ENCODE measurements at regions not wholly inside any gene's neighbourhood (a gene's known extent, or its start where the extent isn't known, plus 50 kb on each side); places are given as distances from the start of the nearest gene placed in this dataset.

DNA sequence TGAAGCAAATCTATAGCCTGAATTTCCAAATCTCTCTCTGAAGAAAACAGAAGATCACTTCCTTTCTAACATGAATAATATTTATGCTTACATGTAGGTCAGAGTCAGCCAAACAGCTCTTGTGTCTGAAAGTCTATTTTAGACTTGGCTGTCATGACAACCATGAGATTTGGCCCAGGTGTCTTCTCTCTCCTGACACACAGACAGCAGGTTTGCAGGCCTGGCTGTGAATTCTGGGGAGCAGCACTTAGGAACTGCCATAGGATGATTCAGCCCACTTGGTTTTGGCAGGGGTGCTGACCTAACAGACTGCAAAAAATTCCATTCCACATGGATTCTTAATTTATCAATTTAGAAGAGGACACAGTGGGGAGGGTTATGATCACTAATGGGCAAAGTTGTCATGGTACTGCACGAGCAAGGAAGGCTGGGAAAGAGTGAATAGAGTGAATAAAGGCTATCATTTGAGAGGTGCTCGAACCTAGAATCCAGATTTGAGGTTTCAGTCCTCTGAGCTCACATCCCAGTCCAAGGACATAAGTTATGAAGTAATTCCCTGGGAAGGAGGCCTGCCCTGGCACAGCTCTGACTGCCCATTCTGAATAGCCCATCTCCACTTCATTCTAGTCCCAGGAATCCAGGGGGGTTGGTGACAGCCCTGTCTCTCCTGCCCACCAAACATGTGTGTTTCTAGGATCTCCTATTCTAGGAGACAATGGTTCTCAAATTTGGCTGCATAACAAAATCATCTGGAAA is 453.9 kb upstream of the TRIB2 start:
- no peak overlapping the region for H3K27ac ChIP-seq (ENCODE audit: insufficient read depth in 1 of 2, low read depth in 1 of 2, low read length in 2 of 2, poor library complexity in 1 of 2, severe bottlenecking in 2 of 2)
- 69% methylated on average over 2 of the region's 2 CpGs for WGBS (ENCODE audit: insufficient coverage)
- no peaks in the 10 kb centered on the region for H3K36me3 ChIP-seq (ENCODE audit: control insufficient read depth in 4 of 4, insufficient read depth in 4 of 4, low read length in 3 of 4)
- no peak overlapping the region for H3K4me3 ChIP-seq (ENCODE audit: control insufficient read depth in 1 of 7, extremely low read depth in 1 of 7, insufficient read depth in 4 of 7, low read depth in 2 of 7, low read length in 6 of 7)
- H3K27me3 ChIP-seq (replicated peaks in 2 of 5; ENCODE audit: control insufficient read depth in 4 of 5, insufficient read depth in 5 of 5, low read length in 4 of 5) = no peaks in the 10 kb centered on the region
- CTCF ChIA-PET = no interaction called here
- POLR2A ChIA-PET = no interaction called here
- H3K9me3 ChIP-seq (ENCODE audit: control extremely low read depth in 1 of 5, control insufficient read depth in 4 of 5, insufficient read depth in 2 of 5, low read depth in 1 of 5, low read length in 4 of 5) = no peaks in the 10 kb centered on the region
- peaks cover 0 to 8% (median 0%) of the 10 kb centered on the region in 4 experiments for H3K4me1 ChIP-seq (ENCODE audit: control extremely low read depth in 1 of 4, control insufficient read depth in 4 of 4, insufficient read depth in 4 of 4, low read length in 3 of 4)
- DNase-seq = peak in 1 of 3 donors; percentile 10

DNA sequence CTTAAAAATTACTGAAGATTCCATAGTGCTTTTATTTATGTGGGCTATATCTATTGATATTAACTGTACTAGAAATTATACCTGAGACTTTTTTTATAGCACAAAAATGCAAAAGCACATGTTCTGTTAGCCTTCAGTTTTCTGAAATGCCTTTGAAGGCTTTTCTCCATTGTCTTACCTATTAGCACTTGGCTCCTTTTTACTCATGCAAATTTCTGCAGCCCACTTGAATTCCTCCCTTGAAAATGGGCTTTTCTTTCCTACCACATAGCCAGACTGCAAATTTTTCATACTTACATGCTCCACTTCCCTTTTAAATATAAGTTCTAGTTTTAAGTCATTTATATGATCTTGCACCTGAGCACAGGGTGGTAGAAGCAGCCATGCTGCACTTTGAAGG is 453.0 kb upstream of the TRIB2 start:
- CTCF ChIA-PET = no interaction called here
- H3K36me3 ChIP-seq (ENCODE audit: control insufficient read depth in 4 of 4, insufficient read depth in 4 of 4, low read length in 3 of 4) = no peaks in the 10 kb centered on the region
- no peak overlapping the region for H3K4me3 ChIP-seq (ENCODE audit: control insufficient read depth in 1 of 7, extremely low read depth in 1 of 7, insufficient read depth in 4 of 7, low read depth in 2 of 7, low read length in 6 of 7)
- no peaks in the 10 kb centered on the region for H3K27me3 ChIP-seq (replicated peaks in 2 of 5; ENCODE audit: control insufficient read depth in 4 of 5, insufficient read depth in 5 of 5, low read length in 4 of 5)
- no peak overlapping the region for H3K27ac ChIP-seq (ENCODE audit: insufficient read depth in 1 of 2, low read depth in 1 of 2, low read length in 2 of 2, poor library complexity in 1 of 2, severe bottlenecking in 2 of 2)
- H3K9me3 ChIP-seq (ENCODE audit: control extremely low read depth in 1 of 5, control insufficient read depth in 4 of 5, insufficient read depth in 2 of 5, low read depth in 1 of 5, low read length in 4 of 5) = no peaks in the 10 kb centered on the region
- no peak for DNase-seq
- peaks cover 0 to 8% (median 0%) of the 10 kb centered on the region in 4 experiments for H3K4me1 ChIP-seq (ENCODE audit: control extremely low read depth in 1 of 4, control insufficient read depth in 4 of 4, insufficient read depth in 4 of 4, low read length in 3 of 4)
- POLR2A ChIA-PET = no interaction called here

DNA sequence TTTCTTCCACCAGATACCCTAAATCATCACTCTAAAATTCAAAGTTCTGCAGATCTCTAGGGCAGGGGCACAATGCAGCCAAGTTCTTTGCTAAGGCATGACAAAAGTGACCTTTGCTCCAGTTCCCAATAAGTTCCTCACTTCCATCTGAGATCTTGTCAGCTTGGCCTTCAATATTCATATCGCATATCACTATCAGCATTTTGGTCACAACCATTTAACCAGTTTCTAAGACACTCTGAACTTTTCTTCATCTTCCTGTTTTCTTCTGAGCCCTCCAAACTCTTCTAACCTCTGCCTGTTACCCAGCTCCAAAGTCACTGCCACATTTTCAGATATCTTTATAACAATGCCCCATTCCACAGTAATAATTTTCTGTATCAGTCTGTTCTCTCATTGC is 452.6 kb upstream of the TRIB2 start:
- peak in 1 of 3 donors; percentile 3 for DNase-seq
- WGBS (ENCODE audit: insufficient coverage) = 7% methylated on average over 1 of the region's 1 CpG
- Histone ChIP-seq H3K36me3 (ENCODE audit: control insufficient read depth in 4 of 4, insufficient read depth in 4 of 4, low read length in 3 of 4) (no peaks in the 10 kb centered on the region), H3K27me3 (replicated peaks in 2 of 5; ENCODE audit: control insufficient read depth in 4 of 5, insufficient read depth in 5 of 5, low read length in 4 of 5) (no peaks in the 10 kb centered on the region), H3K27ac (ENCODE audit: insufficient read depth in 1 of 2, low read depth in 1 of 2, low read length in 2 of 2, poor library complexity in 1 of 2, severe bottlenecking in 2 of 2) (no peak overlapping the region), H3K9me3 (ENCODE audit: control extremely low read depth in 1 of 5, control insufficient read depth in 4 of 5, insufficient read depth in 2 of 5, low read depth in 1 of 5, low read length in 4 of 5) (no peaks in the 10 kb centered on the region), H3K4me3 (ENCODE audit: control insufficient read depth in 1 of 7, extremely low read depth in 1 of 7, insufficient read depth in 4 of 7, low read depth in 2 of 7, low read length in 6 of 7) (no peak overlapping the region), H3K4me1 (ENCODE audit: control extremely low read depth in 1 of 4, control insufficient read depth in 4 of 4, insufficient read depth in 4 of 4, low read length in 3 of 4) (peaks cover 0 to 8% (median 0%) of the 10 kb centered on the region in 4 experiments)
- ChIA-PET POLR2A (no interaction called here), CTCF (no interaction called here)

DNA sequence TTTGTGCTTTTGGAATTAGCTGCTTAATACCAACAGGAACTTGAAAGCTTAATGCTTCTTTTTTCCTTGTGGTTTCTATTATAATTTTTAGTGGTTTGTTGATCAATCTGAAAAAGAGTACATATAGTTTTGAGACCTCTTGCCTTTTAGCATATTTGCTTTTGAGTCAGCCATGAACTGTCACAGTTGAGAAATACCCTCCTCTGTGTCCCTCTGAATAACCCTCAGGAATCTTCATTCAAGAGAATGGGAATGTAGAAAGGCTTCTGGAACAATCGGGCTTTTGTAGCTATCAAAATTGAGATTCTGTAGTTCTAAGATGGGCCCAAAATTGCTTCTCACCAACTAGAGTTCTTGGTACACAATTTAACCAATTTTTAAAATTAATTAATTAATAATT is 451.1 kb upstream of the TRIB2 start:
- no peak overlapping the region for H3K27ac ChIP-seq (ENCODE audit: insufficient read depth in 1 of 2, low read depth in 1 of 2, low read length in 2 of 2, poor library complexity in 1 of 2, severe bottlenecking in 2 of 2)
- DNase-seq = no peak
- no CpG with 5 or more reads among the region's 1 CpG for WGBS (ENCODE audit: insufficient coverage)
- ChIA-PET CTCF (no interaction called here), POLR2A (no interaction called here)
- no peak overlapping the region for H3K4me3 ChIP-seq (ENCODE audit: control insufficient read depth in 1 of 7, extremely low read depth in 1 of 7, insufficient read depth in 4 of 7, low read depth in 2 of 7, low read length in 6 of 7)
- no peaks in the 10 kb centered on the region for H3K27me3 ChIP-seq (replicated peaks in 2 of 5; ENCODE audit: control insufficient read depth in 4 of 5, insufficient read depth in 5 of 5, low read length in 4 of 5)
- peaks cover 0 to 8% (median 0%) of the 10 kb centered on the region in 4 experiments for H3K4me1 ChIP-seq (ENCODE audit: control extremely low read depth in 1 of 4, control insufficient read depth in 4 of 4, insufficient read depth in 4 of 4, low read length in 3 of 4)
- H3K9me3 ChIP-seq (ENCODE audit: control extremely low read depth in 1 of 5, control insufficient read depth in 4 of 5, insufficient read depth in 2 of 5, low read depth in 1 of 5, low read length in 4 of 5) = no peaks in the 10 kb centered on the region
- H3K36me3 ChIP-seq (ENCODE audit: control insufficient read depth in 4 of 4, insufficient read depth in 4 of 4, low read length in 3 of 4) = no peaks in the 10 kb centered on the region

DNA sequence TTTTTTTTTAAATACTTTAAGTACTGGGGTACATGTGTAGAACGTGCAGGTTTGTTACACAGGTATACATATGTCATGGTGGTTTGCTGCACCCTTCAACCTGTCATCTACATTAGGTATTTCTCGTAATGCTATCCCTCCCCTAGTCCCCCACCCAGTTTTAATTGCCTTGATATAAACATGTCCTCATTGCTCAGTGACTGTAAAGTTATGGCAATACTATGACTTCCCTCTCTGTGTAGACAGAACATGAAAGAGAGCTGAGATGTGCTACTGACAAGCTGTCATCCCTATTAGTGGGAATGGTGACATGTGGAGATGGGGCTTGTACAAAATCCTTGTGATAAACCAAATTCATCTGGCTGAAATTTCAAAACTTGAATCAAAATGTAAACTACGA is 449.7 kb upstream of the TRIB2 start:
- ChIA-PET POLR2A (no interaction called here), CTCF (no interaction called here)
- Histone ChIP-seq H3K4me1 (ENCODE audit: control extremely low read depth in 1 of 4, control insufficient read depth in 4 of 4, insufficient read depth in 4 of 4, low read length in 3 of 4) (peaks cover 0 to 8% (median 0%) of the 10 kb centered on the region in 4 experiments), H3K4me3 (ENCODE audit: control insufficient read depth in 1 of 7, extremely low read depth in 1 of 7, insufficient read depth in 4 of 7, low read depth in 2 of 7, low read length in 6 of 7) (no peak overlapping the region), H3K27me3 (replicated peaks in 2 of 5; ENCODE audit: control insufficient read depth in 4 of 5, insufficient read depth in 5 of 5, low read length in 4 of 5) (no peaks in the 10 kb centered on the region), H3K27ac (ENCODE audit: insufficient read depth in 1 of 2, low read depth in 1 of 2, low read length in 2 of 2, poor library complexity in 1 of 2, severe bottlenecking in 2 of 2) (no peak overlapping the region), H3K9me3 (ENCODE audit: control extremely low read depth in 1 of 5, control insufficient read depth in 4 of 5, insufficient read depth in 2 of 5, low read depth in 1 of 5, low read length in 4 of 5) (no peaks in the 10 kb centered on the region), H3K36me3 (ENCODE audit: control insufficient read depth in 4 of 4, insufficient read depth in 4 of 4, low read length in 3 of 4) (no peaks in the 10 kb centered on the region)
- no peak for DNase-seq
- no CpG with 5 or more reads among the region's 3 CpGs for WGBS (ENCODE audit: insufficient coverage)

DNA sequence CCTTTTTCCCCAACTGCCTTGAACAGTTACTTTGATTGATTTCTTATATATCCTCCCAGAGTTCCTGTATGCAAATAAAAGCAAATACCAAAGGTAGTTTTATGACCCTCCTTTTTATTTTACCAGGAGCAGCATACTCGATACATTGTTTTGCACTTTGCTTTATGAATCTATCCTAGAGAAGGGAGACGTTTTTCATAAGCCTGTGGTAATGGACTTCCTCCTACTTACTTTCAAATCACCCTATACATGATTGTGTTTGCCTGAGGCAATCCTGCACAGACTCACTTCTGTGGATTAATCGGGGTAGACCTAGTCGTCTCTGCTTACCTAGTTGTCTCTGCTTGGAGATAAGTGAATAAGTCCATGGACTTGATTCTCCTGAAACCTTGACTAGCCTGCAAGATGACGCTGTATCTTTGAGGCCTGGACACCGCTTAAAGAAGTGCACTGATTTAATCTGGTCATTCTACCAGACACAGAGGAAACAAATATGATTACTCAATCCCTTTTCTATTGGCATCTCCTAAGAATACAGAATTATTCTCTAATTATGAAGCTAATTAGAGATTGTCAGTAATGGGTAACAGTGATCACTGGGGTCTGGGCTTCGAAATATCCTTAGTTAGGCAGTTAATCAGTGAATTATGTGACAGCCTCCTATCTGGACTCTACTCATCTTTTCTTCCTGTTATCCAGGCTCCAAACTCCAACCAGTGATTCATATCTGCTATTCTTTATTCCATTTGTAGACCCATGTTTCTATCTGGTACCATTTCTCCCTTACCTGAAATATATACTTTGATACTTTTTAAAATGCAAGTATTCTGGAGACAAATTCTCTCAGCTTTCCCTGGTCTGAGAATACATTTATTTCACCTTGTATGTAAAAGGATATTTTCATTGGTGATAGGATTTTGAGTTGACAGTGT is 447.4 kb upstream of the TRIB2 start:
- Histone ChIP-seq H3K36me3 (ENCODE audit: control insufficient read depth in 4 of 4, insufficient read depth in 4 of 4, low read length in 3 of 4) (no peaks in the 10 kb centered on the region), H3K27me3 (replicated peaks in 2 of 5; ENCODE audit: control insufficient read depth in 4 of 5, insufficient read depth in 5 of 5, low read length in 4 of 5) (no peaks in the 10 kb centered on the region), H3K27ac (ENCODE audit: insufficient read depth in 1 of 2, low read depth in 1 of 2, low read length in 2 of 2, poor library complexity in 1 of 2, severe bottlenecking in 2 of 2) (no peak overlapping the region), H3K9me3 (ENCODE audit: control extremely low read depth in 1 of 5, control insufficient read depth in 4 of 5, insufficient read depth in 2 of 5, low read depth in 1 of 5, low read length in 4 of 5) (no peaks in the 10 kb centered on the region), H3K4me1 (ENCODE audit: control extremely low read depth in 1 of 4, control insufficient read depth in 4 of 4, insufficient read depth in 4 of 4, low read length in 3 of 4) (peaks cover 0 to 1% (median 0%) of the 10 kb centered on the region in 4 experiments), H3K4me3 (ENCODE audit: control insufficient read depth in 1 of 7, extremely low read depth in 1 of 7, insufficient read depth in 4 of 7, low read depth in 2 of 7, low read length in 6 of 7) (no peak overlapping the region)
- DNase-seq = no peak
- ChIA-PET CTCF (no interaction called here), POLR2A (no interaction called here)
- 98% methylated on average over 6 of the region's 7 CpGs for WGBS (ENCODE audit: insufficient coverage)

DNA sequence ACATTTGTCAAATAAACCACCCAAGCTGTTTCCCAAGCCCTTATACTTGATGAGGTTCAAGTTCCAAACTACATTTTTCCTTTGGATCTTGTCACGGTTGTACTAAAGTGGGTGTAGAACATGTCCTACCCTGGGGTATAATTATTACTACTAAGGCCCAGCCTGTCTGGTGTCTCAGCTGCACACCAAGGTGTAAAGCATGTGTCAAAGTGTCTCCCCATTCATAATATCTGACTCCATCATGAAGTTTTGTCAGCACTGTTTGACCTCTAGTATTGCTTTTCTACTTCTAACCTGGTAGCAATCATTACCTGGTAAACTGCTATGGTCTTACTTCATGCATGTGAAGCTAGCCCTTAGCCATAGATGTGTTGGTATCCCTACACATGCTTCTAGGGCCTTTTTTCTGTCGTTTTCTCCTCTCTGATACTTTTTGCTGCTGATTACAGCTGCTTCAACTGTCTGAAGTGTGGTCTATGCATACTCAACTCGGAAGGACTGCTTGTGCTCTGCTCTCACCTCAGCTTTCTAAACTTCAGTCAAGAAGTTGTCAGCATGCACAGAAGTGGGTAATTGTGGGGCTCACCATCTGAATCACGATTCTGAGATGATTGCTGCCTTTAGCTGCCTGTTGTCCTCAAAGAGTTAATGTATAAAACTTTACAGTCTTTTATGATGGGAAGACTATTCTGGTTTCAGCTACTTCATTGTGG is 445.7 kb upstream of the TRIB2 start:
- no peaks in the 10 kb centered on the region for H3K9me3 ChIP-seq (ENCODE audit: control extremely low read depth in 1 of 5, control insufficient read depth in 4 of 5, insufficient read depth in 2 of 5, low read depth in 1 of 5, low read length in 4 of 5)
- no peaks in the 10 kb centered on the region for H3K27me3 ChIP-seq (replicated peaks in 2 of 5; ENCODE audit: control insufficient read depth in 4 of 5, insufficient read depth in 5 of 5, low read length in 4 of 5)
- POLR2A ChIA-PET = no interaction called here
- H3K4me3 ChIP-seq (ENCODE audit: control insufficient read depth in 1 of 7, extremely low read depth in 1 of 7, insufficient read depth in 4 of 7, low read depth in 2 of 7, low read length in 6 of 7) = no peak overlapping the region
- no peaks in the 10 kb centered on the region for H3K36me3 ChIP-seq (ENCODE audit: control insufficient read depth in 4 of 4, insufficient read depth in 4 of 4, low read length in 3 of 4)
- 80% methylated on average over 1 of the region's 4 CpGs for WGBS (ENCODE audit: insufficient coverage)
- DNase-seq = no peak
- H3K4me1 ChIP-seq (ENCODE audit: control extremely low read depth in 1 of 4, control insufficient read depth in 4 of 4, insufficient read depth in 4 of 4, low read length in 3 of 4) = no peaks in the 10 kb centered on the region
- no peak overlapping the region for H3K27ac ChIP-seq (ENCODE audit: insufficient read depth in 1 of 2, low read depth in 1 of 2, low read length in 2 of 2, poor library complexity in 1 of 2, severe bottlenecking in 2 of 2)
- CTCF ChIA-PET = no interaction called here

All from common myeloid progenitor, CD34-positive (primary cell).